AG10803 (cell line): ENCODE measurements at regions not wholly inside any gene's neighbourhood (a gene's known extent, or its start where the extent isn't known, plus 50 kb on each side); places are given as distances from the start of the nearest gene placed in this dataset.

Experiments used
- DNase-seq: peaks from one replicate; pipeline ENCODE4 v3.0.0; 2010; ENCODE audit warnings: low read depth
- H3K4me3 ChIP-seq: 2 replicates; pipeline ENCODE4 v1.5.1; 2011; ENCODE audit warnings: mild to moderate bottlenecking, low read length, control low read depth
- CTCF ChIP-seq: conservative IDR thresholded peaks from 2 replicates; pipeline ENCODE4 v1.5.1; 2011; ENCODE audit warnings: mild to moderate bottlenecking, low read length, control low read depth, inconsistent platforms

- no peak for TF ChIP-seq CTCF
- DNase-seq: no peak
- no peak overlapping the region for H3K4me3 ChIP-seq
Observed at GRCh38 chr4:14621731-14622463, 380.4 kb upstream of the CPEB2 start.

GRCh38 chr4:14627038-14627437 is 375.2 kb upstream of the CPEB2 start:
- no peak for TF ChIP-seq CTCF
- no peak overlapping the region for H3K4me3 ChIP-seq
- DNase-seq: no peak

- DNase-seq: no peak
- no peak for TF ChIP-seq CTCF
- H3K4me3 ChIP-seq: no peak overlapping the region
Observed at GRCh38 chr4:14631806-14632440, 370.4 kb upstream of the CPEB2 start.

GRCh38 chr4:14636563-14636962 is 365.7 kb upstream of the CPEB2 start:
- TF ChIP-seq CTCF: no peak
- no peak for DNase-seq
- no peak overlapping the region for H3K4me3 ChIP-seq

GRCh38 chr4:14640476-14640875 is 361.8 kb upstream of the CPEB2 start:
- H3K4me3 ChIP-seq: no peak overlapping the region
- no peak for TF ChIP-seq CTCF
- no peak for DNase-seq

- TF ChIP-seq CTCF: no peak
- no peak overlapping the region for H3K4me3 ChIP-seq
- DNase-seq: no peak
Observed at GRCh38 chr4:14641871-14642270, 360.4 kb upstream of the CPEB2 start.
